Effector memory CD8-positive, alpha-beta T cell (primary cell): ENCODE measurements at regions not wholly inside any gene's neighbourhood (a gene's known extent, or its start where the extent isn't known, plus 50 kb on each side); places are given as distances from the start of the nearest gene placed in this dataset.

Experiments used
- ATAC-seq: fragments of 150-1000 bp; cut with Tn5 transposase; replicated peaks from 2 replicates; pipeline ENCODE4 v1.10.0; 2021; ENCODE audit warnings: mild to moderate bottlenecking, moderate library complexity
- DNase-seq, 3 experiments: peaks; one replicate each; pipeline ENCODE4 v3.0.0; 2021
- H3K27ac Mint-ChIP-seq, 2 donors: one replicate each; pipeline ENCODE4 v1.8.0; 2022; ENCODE audit warnings: mild to moderate bottlenecking in 2 of 2, mixed read lengths in 2 of 2, moderate library complexity in 2 of 2
- H3K27me3 Mint-ChIP-seq, 2 donors: one replicate each; pipeline ENCODE4 v1.8.0; 2022; ENCODE audit warnings: mixed read lengths in 2 of 2
- H3K36me3 Mint-ChIP-seq: one replicate; pipeline ENCODE4 v1.8.0; 2022; ENCODE audit warnings: mild to moderate bottlenecking, moderate library complexity, mixed read lengths; ENCODE audit not compliant: insufficient read depth
- H3K4me1 Mint-ChIP-seq, 2 donors: one replicate each; pipeline ENCODE4 v1.8.0; 2022; ENCODE audit warnings: low read depth in 2 of 2, mixed read lengths in 2 of 2
- H3K4me3 Mint-ChIP-seq, 2 donors: one replicate each; pipeline ENCODE4 v1.8.0; 2022; ENCODE audit warnings: mild to moderate bottlenecking in 2 of 2, mixed read lengths in 2 of 2, moderate library complexity in 2 of 2
- H3K9me3 Mint-ChIP-seq, 2 donors: one replicate each; pipeline ENCODE4 v1.8.0; 2022; ENCODE audit warnings: mixed read lengths in 2 of 2

DNA sequence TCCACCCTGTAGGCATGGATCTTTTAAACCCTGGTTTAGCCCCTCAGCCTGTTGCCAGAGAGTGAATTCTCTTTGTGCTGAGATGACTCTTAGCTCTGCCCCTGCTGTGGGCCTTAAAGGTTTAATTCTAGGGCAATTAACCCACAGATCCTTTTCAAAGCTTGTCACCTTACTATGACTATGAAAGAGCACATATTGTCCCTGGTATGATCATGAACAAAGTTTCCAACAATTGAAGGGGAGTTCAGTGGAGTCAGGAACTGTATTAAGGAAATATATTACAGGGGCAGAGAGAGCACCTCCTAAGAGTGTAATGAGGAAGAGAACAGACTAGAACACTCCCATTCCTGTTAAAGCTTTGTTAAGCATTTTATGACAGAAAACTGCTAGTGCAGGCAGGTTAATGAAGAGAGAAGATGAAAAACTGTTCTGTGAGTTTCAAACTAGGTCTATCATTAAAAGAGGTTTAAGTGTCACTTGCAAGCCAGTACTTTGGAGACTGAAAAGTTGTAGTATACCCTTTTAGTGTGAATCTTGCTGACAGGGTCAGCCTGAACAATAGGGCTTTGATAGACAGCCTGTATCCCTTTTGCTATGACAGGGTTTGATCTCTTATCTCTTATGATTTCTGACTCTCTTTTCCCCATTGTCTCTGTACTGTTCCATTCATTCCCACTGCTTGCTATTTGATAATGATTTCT is 104.2 kb upstream of the ELL2 start:
- no peak overlapping the region for H3K4me3 Mint-ChIP-seq
- DNase-seq (no peak), ATAC-seq (no peak)
- H3K27me3 Mint-ChIP-seq = no peaks in the 10 kb centered on the region
- no peaks in the 10 kb centered on the region for H3K9me3 Mint-ChIP-seq
- H3K27ac Mint-ChIP-seq = no peak overlapping the region
- no peaks in the 10 kb centered on the region for H3K4me1 Mint-ChIP-seq
- H3K36me3 Mint-ChIP-seq = no peaks in the 10 kb centered on the region

DNA sequence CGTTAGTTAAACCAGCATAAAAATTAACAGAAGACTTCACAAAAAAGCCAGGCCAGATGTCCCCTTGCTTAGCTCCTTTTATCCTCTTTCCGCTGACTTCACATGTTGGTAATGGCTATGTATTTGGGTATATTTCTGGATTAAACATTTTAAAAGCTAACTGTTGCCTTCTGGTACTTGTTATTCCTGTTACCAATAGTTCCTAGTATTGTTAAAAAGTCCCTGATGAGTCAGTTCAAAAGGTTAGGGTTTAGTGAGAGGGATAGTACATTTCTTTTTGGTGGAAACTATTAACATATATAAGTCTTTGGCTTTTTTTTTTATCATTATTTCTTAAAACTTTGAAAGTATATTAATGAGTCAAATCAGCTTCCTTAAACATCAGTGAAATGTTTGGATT is 103.2 kb upstream of the ELL2 start:
- H3K36me3 Mint-ChIP-seq = no peaks in the 10 kb centered on the region
- H3K27ac Mint-ChIP-seq = no peak overlapping the region
- H3K4me3 Mint-ChIP-seq = no peak overlapping the region
- H3K9me3 Mint-ChIP-seq = no peaks in the 10 kb centered on the region
- H3K27me3 Mint-ChIP-seq = no peaks in the 10 kb centered on the region
- ATAC-seq (no peak), DNase-seq (no peak)
- no peaks in the 10 kb centered on the region for H3K4me1 Mint-ChIP-seq

GRCh38 chr5:96062836-96063235 is 101.2 kb upstream of the ELL2 start:
- Mint-ChIP-seq H3K36me3 (no peaks in the 10 kb centered on the region), H3K27ac (no peak overlapping the region)
- no peak for ATAC-seq

GRCh38 chr5:96058084-96058483 is 96.4 kb upstream of the ELL2 start:
- H3K9me3 Mint-ChIP-seq = no peaks in the 10 kb centered on the region
- DNase-seq (no peak), ATAC-seq (no peak)
- H3K27me3 Mint-ChIP-seq = peaks cover 0 to 6% of the 10 kb centered on the region in 2 donors
- H3K27ac Mint-ChIP-seq = no peak overlapping the region
- no peak overlapping the region for H3K4me3 Mint-ChIP-seq
- no peaks in the 10 kb centered on the region for H3K36me3 Mint-ChIP-seq
- no peaks in the 10 kb centered on the region for H3K4me1 Mint-ChIP-seq

More at GRCh38 chr5:96062836-96063235, 101.2 kb upstream of the ELL2 start:
- Mint-ChIP-seq H3K9me3 (no peaks in the 10 kb centered on the region), H3K4me3 (no peak overlapping the region), H3K27me3 (no peaks in the 10 kb centered on the region), H3K4me1 (no peaks in the 10 kb centered on the region)
- DNase-seq = no peak

DNA sequence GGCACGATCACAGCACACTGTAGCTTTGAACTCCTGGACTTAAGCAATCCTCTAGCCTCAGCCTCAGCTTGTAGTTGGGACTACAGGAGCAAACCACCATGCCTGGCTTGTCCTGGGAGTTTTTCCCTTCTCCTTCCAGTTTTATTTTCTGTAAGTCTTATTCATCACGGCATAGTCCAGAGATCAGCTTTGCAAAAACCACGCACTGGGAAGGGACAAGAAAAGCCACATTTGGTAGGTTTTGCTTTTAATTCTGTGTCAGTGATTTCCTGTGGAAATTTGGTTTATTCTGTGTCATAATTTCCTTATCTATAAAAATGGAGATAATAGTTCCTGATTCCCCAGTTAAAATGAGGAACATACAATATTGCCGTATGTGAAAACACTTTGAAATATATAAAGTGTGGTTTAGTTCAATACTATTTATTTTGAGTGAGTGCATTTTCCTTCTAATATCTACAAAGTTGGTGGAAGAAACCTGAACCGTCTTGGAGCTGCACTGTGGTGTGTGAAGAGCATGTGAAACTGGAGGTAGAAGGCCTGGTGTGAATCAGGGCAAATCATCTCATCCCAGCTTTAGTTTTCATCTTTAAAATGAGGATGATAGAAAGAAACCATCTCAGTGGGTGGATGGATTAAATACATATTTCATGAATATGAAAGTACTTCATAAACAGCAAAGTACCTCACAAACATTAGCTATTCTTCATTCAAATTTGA is 92.8 kb upstream of the ELL2 start:
- Mint-ChIP-seq H3K27ac (no peak overlapping the region), H3K9me3 (no peaks in the 10 kb centered on the region), H3K27me3 (peaks cover 0 to 6% of the 10 kb centered on the region in 2 donors), H3K4me1 (no peaks in the 10 kb centered on the region), H3K36me3 (no peaks in the 10 kb centered on the region), H3K4me3 (no peak overlapping the region)
- DNase-seq = no peak
- no peak for ATAC-seq

GRCh38 chr5:96053063-96053735 is 91.5 kb upstream of the ELL2 start:
- DNase-seq (no peak), ATAC-seq (no peak)
- Mint-ChIP-seq H3K4me3 (no peak overlapping the region), H3K27ac (no peak overlapping the region), H3K27me3 (peaks cover 0 to 6% of the 10 kb centered on the region in 2 donors), H3K4me1 (no peaks in the 10 kb centered on the region), H3K9me3 (no peaks in the 10 kb centered on the region), H3K36me3 (no peaks in the 10 kb centered on the region)

DNA sequence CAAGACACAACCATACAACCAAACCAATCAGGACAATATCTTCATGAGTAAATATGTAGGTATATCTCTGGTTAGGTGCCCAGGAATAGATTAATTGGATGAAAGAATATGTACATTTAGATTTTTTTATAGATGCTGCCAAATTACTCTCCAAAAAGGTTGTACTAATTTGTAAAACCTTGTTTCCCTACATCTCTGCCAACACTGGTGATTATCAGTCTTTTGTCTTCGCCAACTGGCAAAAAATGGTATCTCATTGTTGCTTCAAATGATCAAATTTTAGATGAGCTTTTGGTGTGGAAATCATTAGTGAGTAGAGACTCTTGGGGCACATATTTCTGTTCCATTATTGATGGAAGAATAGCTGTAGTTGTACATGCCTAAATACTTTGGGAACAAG is 90.7 kb upstream of the ELL2 start:
- no peak overlapping the region for H3K27ac Mint-ChIP-seq
- no peaks in the 10 kb centered on the region for H3K9me3 Mint-ChIP-seq
- no peak for DNase-seq
- no peaks in the 10 kb centered on the region for H3K4me1 Mint-ChIP-seq
- no peaks in the 10 kb centered on the region for H3K36me3 Mint-ChIP-seq
- no peak for ATAC-seq
- H3K4me3 Mint-ChIP-seq = no peak overlapping the region
- H3K27me3 Mint-ChIP-seq = peaks cover 0 to 6% of the 10 kb centered on the region in 2 donors

DNA sequence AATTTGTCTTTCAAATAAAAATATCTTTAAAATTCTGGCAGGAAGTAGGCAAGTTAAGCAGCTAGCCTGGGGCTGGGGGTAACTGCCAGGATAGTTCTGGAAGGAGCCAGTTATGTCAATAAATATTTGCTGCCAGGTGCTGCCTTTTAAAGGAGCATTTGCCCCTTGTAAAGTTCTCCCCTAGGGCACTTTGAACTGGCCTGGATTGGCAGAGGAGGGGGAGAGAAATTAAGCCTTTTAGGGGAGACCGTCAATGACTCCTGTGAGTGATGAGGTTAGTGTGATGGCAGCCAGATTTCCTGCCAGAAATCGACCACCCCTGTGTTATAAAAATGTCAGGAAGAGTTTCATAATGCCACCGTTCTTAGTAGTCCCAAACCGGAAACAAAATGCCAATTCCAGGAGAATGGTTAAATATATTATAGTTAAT is 89.8 kb upstream of the ELL2 start:
- Mint-ChIP-seq H3K4me3 (no peak overlapping the region), H3K9me3 (no peaks in the 10 kb centered on the region), H3K4me1 (no peaks in the 10 kb centered on the region), H3K27ac (no peak overlapping the region), H3K27me3 (peaks cover 0 to 6% of the 10 kb centered on the region in 2 donors), H3K36me3 (no peaks in the 10 kb centered on the region)
- no peak for ATAC-seq
- no peak for DNase-seq

DNA sequence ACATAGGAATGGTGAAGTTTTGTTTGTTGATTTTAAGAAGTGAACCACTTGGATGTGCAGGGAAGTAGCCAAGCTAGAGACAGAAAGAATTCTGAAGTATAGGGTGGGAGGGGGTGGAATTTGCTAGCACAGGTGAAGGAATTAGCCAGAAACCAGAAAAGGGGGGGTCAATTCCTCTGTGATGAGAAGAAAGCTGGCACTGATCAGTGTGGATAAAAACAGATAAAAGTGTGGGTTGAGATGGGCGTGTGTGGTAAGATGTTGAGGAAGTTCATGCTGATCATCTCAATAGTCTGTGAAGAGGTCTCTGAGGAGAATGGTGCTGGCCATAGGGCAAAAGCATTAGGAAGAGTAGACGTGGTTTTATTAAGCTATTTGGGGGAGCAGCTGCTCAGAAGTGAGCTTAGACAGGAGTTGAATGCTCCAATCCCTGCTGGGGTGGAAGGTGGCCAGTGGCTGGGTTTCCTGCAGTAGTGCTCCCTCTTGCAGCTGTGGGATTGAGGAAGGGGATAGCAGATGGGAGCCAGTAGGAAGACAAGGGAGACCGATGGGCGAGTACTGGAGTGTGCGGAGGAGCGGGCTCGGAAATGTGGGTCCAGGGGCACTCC is 88.7 kb upstream of the ELL2 start:
- Mint-ChIP-seq H3K36me3 (no peaks in the 10 kb centered on the region), H3K9me3 (no peaks in the 10 kb centered on the region), H3K4me1 (no peaks in the 10 kb centered on the region), H3K27me3 (peaks cover 0 to 6% of the 10 kb centered on the region in 2 donors), H3K4me3 (no peak overlapping the region), H3K27ac (no peak overlapping the region)
- ATAC-seq (no peak), DNase-seq (no peak)

GRCh38 chr5:96049398-96050272 is 88.0 kb upstream of the ELL2 start:
- Mint-ChIP-seq H3K27ac (no peak overlapping the region), H3K4me1 (no peaks in the 10 kb centered on the region), H3K9me3 (no peaks in the 10 kb centered on the region), H3K36me3 (no peaks in the 10 kb centered on the region), H3K4me3 (no peak overlapping the region), H3K27me3 (no peaks in the 10 kb centered on the region)
- ATAC-seq = no peak
- DNase-seq = no peak

DNA sequence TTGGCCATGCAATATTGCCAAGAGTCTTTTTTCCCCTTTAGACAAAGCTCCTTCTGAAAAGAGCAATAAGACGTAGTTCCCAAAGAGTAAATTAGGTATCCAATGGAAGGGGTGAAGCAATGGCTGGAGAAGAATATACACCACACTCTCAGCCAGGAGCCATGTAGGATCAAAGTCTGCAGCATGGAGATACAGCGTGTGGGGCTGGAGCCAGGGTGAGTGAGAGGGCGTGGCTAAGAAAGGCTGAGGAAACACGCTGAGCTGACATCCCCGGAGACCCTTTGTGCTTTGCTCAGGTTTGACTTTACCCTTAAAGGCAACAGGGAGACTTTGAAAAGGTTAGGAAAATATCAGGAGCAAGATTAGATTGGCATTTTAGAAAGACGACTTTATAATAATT is 87.1 kb upstream of the ELL2 start:
- Mint-ChIP-seq H3K9me3 (no peaks in the 10 kb centered on the region), H3K36me3 (no peaks in the 10 kb centered on the region), H3K27ac (no peak overlapping the region), H3K27me3 (no peaks in the 10 kb centered on the region), H3K4me1 (no peaks in the 10 kb centered on the region), H3K4me3 (no peak overlapping the region)
- no peak for ATAC-seq
- DNase-seq = no peak

DNA sequence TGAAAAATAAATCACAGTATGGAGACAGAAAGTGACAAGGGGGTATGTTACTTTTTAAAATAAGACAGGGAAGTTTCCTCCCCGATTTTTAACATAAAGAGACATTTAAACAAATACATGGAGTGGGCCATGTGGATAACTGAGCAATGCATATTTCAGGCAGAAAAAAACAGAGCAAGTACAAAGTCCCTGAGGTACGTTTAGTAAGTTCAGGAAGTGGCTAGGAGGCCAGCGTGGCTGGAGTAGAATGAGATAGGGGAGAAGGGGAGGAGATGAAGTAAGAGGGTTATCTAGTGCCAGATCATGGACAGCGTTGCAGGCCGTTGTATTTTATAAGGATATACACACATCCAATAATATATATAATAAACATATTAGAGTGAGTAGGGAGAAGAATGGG is 84.2 kb upstream of the ELL2 start:
- Mint-ChIP-seq H3K4me1 (no peaks in the 10 kb centered on the region), H3K4me3 (no peak overlapping the region), H3K9me3 (no peaks in the 10 kb centered on the region), H3K27me3 (no peaks in the 10 kb centered on the region), H3K27ac (no peak overlapping the region), H3K36me3 (no peaks in the 10 kb centered on the region)
- ATAC-seq (no peak), DNase-seq (no peak)

DNA sequence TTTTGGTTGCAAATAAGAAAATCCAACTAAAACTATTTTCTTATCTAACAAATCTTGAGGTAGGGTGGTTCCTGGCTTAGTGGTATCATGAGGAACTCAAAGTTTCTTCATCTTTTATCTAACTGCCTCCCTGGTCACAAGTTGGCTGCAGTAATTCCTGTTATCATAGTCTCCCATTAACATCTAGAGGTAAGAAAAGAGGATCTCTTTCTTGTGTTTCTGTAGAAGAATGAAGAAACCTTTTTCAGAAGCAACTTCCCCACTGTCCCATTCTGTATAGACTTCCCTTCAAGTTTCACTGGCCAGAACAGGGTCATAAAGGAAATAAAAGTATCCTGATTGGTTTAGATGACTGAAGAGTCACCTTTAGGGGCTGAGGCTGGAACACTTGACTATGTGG is 81.8 kb upstream of the ELL2 start:
- Mint-ChIP-seq H3K36me3 (no peaks in the 10 kb centered on the region), H3K9me3 (no peaks in the 10 kb centered on the region), H3K4me1 (no peaks in the 10 kb centered on the region), H3K4me3 (no peak overlapping the region), H3K27ac (no peak overlapping the region), H3K27me3 (peaks cover 6 to 10% of the 10 kb centered on the region in 2 donors)
- no peak for ATAC-seq
- no peak for DNase-seq
